ENCODE measurements at regions not wholly inside any gene's neighbourhood (a gene's known extent, or its start where the extent isn't known, plus 50 kb on each side); places are given as distances from the start of the nearest gene placed in this dataset.

DNA sequence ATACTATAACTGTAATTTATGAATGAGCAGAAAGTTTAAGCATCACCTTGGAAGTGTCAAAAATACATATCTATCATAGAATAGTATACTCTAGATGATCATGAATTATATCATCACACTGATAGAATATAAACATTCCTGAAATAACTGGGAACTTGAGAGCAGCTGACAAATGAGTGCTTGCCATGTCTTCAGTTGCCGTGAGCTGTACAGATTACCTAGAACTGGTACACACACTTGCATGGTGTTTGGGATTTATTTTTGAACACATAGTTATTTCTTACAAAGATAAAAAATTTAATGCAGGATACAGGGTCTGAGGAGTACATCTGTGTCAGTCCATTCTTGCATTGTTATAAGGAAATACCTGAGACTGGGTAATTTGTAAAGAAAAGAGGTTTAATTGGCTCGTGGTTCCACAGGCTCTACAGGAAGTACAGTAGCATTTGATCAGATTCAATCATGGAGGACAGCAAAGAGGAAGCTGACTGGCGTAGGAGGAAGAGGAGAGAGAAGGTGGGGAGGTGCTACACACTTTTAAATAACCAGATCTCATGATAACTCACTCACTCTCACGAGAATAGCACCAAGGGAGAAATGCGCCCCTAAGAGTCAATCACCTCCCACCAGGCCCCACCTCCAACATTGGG lies 60.4 kb upstream of the MBNL2 start:
- Histone ChIP-seq H3K4me1 (ENCODE audit: control insufficient read depth, insufficient read depth, low read length) (no peaks in the 10 kb centered on the region), H3K27me3 (ENCODE audit: control insufficient read depth in 1 of 2, insufficient read depth in 2 of 2, low read length in 2 of 2) (no peaks in the 10 kb centered on the region), H3K9me3 (ENCODE audit: control insufficient read depth in 2 of 2, low read length in 2 of 2) (no peaks in the 10 kb centered on the region), H3K4me3 (ENCODE audit: low read length in 2 of 2) (no peak overlapping the region), H3K27ac (ENCODE audit: low read length) (no peak overlapping the region), H3K9ac (ENCODE audit: low read length in 2 of 2) (no peak overlapping the region), H3K36me3 (ENCODE audit: control insufficient read depth in 2 of 2, insufficient read depth in 2 of 2, low read length in 2 of 2) (no peaks in the 10 kb centered on the region)

GRCh38 chr13:97165502-97166425 lies 56.4 kb upstream of the MBNL2 start:
- Histone ChIP-seq H3K27me3 (ENCODE audit: control insufficient read depth in 1 of 2, insufficient read depth in 2 of 2, low read length in 2 of 2) (no peaks in the 10 kb centered on the region), H3K9me3 (ENCODE audit: control insufficient read depth in 2 of 2, low read length in 2 of 2) (no peaks in the 10 kb centered on the region), H3K9ac (ENCODE audit: low read length in 2 of 2) (no peak overlapping the region), H3K4me3 (ENCODE audit: low read length in 2 of 2) (no peak overlapping the region), H3K36me3 (ENCODE audit: control insufficient read depth in 2 of 2, insufficient read depth in 2 of 2, low read length in 2 of 2) (no peaks in the 10 kb centered on the region), H3K4me1 (ENCODE audit: control insufficient read depth, insufficient read depth, low read length) (no peaks in the 10 kb centered on the region), H3K27ac (ENCODE audit: low read length) (no peak overlapping the region)

GRCh38 chr13:97171136-97171535 lies 51.0 kb upstream of the MBNL2 start:
- no peaks in the 10 kb centered on the region for H3K27me3 ChIP-seq (ENCODE audit: control insufficient read depth in 1 of 2, insufficient read depth in 2 of 2, low read length in 2 of 2)
- H3K36me3 ChIP-seq (ENCODE audit: control insufficient read depth in 2 of 2, insufficient read depth in 2 of 2, low read length in 2 of 2), result no peaks in the 10 kb centered on the region
- H3K4me3 ChIP-seq (ENCODE audit: low read length in 2 of 2), result no peak overlapping the region
- H3K4me1 ChIP-seq (ENCODE audit: control insufficient read depth, insufficient read depth, low read length), result no peaks in the 10 kb centered on the region
- no peak overlapping the region for H3K9ac ChIP-seq (ENCODE audit: low read length in 2 of 2)
- no peaks in the 10 kb centered on the region for H3K9me3 ChIP-seq (ENCODE audit: control insufficient read depth in 2 of 2, low read length in 2 of 2)
- no peak overlapping the region for H3K27ac ChIP-seq (ENCODE audit: low read length)
